ENCODE measurements at regions not wholly inside any gene's neighbourhood (a gene's known extent, or its start where the extent isn't known, plus 50 kb on each side); places are given as distances from the start of the nearest gene placed in this dataset.
"Not testable (repeated sequence)": the region's sequence is repeated elsewhere in the genome, so short reads cannot be mapped to it uniquely, and the experiment has no call there.

GRCh38 chr7:120021085-120021484, 251.9 kb upstream of the KCND2 start:
- DNase-seq (ENCODE audit: low spot score) = no peak

DNA sequence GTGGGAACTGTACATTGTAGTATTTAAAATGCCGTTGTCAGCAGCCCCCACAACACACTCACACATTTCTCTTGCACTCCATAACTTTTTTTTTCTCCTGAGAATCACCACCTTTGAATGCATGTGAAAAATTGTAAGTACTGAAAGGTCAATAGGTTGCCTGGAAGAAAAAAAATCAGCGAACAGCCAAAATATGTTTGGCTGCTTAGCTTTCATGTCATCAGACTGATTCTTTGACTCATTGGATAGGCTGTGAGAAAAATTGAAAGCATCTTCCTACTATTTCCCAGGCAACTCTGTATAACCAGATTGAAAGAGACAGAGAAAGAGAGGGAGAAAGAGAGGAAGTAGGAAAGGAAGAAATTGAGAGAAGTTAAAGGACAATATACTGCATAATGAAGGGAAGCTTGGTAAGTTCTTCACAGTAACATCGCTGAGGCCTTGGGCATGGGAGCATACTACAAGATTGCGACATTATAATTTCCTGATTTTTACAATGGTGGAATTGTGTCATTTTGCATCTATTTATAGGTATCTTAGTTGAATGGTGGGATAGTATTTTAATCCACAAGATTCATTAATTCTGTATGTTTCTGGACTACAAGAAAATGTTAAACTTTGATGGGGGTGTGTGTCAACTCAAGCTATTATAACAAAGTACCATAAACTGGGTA, 249.3 kb upstream of the KCND2 start:
- DNase-seq (ENCODE audit: low spot score) = no peak

- DNase-seq (ENCODE audit: low spot score) = no peak
Observed at GRCh38 chr7:120028636-120029035, 244.3 kb upstream of the KCND2 start.

DNA sequence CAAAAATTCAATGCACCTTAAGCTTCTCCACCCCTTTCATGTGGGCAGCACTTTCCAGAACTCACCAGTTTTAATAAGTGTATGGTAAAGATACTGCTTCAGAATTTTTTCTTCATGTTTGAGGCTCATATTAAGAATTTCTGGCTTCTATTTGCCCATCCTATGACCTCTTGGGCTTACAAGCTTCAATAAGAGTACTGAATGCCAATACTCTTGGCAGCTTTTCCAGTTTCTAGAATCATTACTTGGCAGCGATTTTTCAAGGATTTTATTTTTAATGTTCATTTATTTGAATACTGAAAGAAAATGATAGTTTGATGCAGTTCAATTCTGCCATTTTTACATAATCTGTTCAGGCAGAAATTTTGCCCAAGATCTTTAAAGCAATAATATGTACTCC, 242.1 kb upstream of the KCND2 start:
- no peak for DNase-seq (ENCODE audit: low spot score)

DNA sequence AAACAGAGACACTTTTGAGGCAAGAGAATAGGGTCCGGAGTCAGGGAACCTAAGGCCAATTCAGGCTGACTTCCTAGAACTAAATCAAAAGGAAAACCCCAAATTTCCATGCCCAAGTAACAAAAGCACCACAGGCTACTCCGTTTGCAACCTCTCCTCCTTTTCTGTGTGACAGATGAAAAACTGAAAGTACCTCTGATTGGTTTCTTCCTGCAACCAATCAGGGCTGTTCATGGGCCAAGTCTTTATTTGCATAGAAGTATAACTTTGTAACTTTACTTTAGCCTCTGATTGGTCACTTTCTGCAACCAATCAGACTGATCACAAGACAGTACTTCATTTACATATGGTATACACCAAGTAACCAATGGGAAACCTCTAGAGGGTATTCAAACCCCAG, 239.9 kb upstream of the KCND2 start:
- no peak for DNase-seq (ENCODE audit: low spot score)

DNA sequence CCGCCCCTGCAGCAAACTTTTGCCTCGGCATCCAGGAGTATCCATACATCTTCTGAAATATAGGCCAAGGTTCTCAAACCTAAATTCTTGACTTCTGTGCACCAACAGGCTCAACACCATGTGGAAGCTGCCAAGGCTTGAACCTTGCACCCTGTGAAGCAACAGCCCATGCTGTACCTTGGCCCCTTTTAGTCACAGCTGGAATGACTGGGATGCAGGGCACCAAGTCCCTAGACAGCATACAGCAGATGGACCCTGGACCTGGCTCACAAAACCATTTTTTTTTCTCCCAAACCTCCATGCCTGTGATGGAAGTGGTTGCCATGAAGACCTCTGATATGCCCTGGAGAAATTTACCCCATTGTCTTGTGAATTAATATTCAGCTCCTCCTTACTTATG, 233.8 kb upstream of the KCND2 start:
- no peak for DNase-seq (ENCODE audit: low spot score)

DNA sequence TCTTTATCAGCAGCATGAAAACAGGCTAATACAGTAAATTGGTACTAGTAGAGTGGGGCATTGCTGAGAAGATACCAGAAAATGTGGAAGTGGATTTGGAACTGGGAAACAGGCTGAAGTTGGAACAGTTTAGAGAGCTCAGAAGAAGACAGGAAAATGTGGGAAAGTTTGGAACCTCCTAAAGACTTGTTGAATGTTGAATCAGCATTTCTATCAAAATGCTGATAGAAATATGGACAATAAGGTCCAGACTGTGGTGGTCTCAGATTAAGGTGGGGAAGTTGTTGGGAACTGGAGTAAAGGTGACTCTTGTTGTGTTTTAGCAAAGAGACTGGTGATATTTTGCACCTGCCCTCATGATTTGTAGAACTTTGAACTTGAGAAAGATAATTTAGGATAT, 231.2 kb upstream of the KCND2 start:
- DNase-seq (ENCODE audit: low spot score) = no peak

DNA sequence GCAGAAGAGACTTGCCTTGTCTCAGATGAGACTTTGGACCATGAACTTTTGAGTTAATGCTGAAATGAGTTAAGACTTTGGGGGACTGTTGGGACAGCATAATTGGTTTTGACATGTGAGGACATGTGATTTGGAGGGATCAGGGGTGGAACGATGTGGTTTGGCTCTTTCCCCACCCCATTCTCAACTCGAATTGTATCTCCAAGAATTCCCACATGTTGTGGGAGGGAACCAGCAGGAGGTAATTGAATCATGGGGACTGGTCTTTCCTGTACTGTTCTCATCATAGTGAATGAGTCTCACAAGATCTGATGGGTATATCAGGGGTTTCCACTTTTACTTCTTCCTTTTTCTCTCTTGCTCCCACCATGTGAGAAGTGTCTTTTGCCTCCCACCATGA, 229.7 kb upstream of the KCND2 start:
- no peak for DNase-seq (ENCODE audit: low spot score)

DNA sequence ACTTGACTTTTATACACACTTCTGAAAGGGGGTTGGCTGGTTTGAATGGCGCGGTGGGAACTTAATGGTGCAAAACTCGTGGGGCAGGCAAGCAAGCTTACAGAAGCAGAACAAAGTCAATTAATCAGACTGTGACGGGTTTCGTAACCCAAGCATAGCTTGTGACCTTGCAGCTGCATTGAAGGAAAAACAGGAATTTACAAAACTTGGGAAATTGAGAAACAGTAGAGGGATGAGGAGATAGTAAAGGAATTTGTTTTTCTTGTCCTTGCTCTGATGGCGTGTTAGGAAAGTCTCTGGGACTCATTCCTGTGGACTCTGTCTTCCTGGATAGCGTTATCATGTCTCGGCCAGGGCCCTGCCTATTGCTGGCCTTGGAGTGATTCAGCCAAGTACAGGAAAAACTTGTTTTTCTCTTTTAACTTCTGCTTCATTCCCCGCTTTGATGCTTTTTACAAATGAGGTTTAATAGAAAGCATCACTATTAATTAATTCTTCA, 220.0 kb upstream of the KCND2 start:
- DNase-seq (ENCODE audit: low spot score) = no peak

DNA sequence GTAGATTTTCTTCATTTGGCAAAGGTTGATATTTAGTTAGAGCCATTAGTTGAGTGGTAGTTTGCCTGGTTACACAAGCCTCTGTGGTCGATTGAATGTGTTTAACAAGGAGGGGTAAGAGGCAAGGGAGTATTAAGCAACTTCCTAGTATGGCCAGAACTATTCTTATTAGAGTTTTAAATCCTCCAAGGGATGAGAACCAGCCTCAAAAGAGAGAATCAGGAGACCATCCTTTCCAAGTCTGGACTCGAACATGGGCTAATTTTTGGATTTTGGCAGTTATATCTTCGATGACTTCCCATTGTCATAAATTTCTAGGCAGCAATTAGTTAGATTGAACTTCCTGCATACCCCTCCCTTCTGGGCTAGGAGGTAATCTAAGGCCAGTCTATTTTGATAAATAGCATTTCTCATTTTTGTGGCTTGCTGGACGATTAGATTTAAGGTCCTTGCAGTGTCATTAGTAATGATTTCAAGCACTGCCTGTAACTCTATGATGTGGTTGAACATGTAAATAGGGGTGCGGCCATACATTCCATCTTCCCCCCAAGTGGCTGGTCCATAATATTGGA, 219.5 kb upstream of the KCND2 start:
- DNase-seq (ENCODE audit: low spot score) = no peak

DNA sequence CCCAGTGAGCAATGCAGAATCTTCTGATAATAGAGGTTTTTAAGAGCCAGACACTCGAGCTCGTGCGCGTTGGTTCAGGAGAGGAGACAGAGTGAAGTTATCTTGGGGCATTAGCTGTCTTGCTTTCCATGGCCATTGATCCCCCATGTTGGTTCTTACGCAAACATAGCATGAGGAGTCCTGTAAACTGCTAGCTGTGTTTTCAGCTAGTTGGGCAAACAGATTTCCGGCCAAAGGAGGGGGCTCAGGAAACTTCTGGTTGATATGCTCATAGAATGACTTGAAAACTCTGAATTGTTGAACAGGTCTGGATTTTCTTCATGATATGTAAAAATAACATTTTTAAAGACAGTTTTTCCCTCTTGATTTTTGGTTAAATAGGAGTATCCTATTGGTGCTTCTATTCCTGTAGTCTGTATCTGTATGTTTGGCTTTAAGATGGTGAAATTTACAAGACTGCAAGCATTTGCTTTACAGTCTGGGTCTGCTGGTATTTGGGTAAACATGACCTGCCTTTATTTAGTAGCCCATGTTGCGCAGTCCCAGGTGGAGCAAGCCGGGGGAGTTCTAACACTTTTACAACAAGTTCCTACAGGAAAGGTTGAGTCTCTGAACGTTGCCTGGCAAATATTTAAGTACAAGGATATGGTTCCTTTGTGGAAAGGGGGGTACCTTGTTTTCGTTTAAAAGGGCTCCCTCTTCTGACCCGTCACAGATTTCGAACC, 218.4 kb upstream of the KCND2 start:
- no peak for DNase-seq (ENCODE audit: low spot score)

DNA sequence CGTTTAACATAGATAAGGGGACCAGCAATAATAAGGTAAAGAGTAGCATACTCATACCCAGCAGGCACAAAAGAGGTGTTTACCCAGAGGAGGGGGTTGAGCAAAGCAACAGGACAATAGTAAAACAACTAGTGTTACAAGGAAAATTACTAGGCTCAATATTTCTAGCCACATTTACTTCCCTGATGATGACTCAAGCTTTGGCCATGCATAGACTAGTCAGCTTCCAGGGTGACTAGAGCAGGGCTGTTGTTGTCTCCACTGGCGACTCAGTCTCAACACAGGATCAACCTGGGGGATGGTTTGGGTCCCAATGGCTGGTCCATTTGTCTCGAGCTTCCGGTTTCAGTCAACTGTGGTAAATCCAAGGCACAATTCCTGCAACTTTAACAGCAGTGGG, 217.7 kb upstream of the KCND2 start:
- no peak for DNase-seq (ENCODE audit: low spot score)

- no peak for DNase-seq (ENCODE audit: low spot score)
Observed at GRCh38 chr7:120056227-120056626, 216.7 kb upstream of the KCND2 start.

GRCh38 chr7:120059641-120060040, 213.3 kb upstream of the KCND2 start:
- DNase-seq (ENCODE audit: low spot score) = no peak

DNA sequence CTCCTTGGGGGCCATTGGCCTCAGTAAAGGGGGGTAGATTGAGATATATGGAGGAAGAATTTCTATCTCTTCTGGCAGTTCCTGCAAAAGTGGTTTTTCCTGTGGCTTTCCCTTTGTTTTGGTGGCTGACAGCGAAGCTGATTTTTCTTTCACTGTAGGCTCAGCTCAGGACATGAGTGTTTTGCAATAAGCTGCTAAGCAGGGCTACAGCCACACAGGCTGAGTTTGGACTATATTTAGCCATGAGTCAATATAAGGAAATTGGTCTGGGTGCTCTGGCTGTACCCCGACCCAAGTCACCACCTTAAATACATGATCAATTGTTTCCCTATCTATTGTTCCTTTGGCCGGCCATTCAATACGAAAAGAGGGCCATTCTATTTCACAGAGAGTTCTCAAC, 212.7 kb upstream of the KCND2 start:
- no peak for DNase-seq (ENCODE audit: low spot score)

DNA sequence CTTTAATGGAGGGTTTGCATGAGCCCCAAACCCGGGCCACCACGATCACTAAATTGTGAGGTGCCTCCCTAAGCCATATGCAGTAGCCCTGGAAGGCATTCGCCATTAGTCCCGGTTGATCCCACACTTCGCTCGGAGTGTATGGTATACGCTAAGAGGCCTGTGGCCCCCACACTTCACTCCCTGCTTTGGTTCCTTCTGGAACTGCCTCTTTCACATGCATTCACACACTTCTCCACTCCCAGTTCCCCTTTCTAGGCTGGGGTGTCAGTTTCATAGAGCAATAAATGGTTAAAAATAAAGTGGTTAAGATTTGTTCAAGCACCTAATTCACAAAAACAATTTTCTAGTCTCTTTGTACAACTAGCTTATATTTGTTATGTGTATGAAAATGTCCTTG, 212.1 kb upstream of the KCND2 start:
- DNase-seq (ENCODE audit: low spot score) = no peak

DNA sequence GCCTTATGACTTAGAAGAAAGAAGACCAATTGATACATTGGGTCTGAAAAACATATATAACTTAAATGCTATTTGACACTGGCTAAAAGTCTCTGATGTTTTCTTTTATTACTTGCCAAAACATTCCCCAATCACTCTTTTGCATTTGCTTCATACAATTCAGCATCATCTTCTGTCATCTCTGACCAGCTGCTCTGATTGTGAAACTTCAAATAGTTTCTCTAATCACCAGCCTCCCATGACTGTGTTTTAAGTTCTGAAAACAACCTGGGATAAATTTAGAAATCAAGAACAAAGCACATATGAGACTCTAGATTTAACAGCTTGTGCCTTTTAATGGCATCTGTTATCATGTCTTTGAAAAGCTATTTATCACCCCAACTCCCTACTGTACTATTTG, 208.4 kb upstream of the KCND2 start:
- no peak for DNase-seq (ENCODE audit: low spot score)

DNA sequence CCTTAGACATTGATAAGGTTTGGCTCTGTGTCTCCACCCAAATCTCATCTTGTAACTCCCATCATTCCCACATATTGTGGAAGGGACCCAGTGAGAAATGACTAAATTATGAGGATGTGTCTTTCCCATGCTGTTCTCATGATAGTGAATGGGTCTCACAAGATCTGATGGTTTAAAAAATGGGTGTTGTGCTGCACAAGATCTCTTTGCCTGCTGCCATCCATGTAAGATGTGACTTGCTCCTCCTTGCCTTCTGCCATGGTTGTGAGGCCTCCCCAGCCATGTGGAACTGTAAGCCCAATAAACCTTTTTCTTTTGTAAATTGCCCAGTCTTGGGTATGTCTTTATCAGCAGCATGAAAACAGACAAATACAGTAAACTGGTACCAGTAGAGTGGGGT, 206.1 kb upstream of the KCND2 start:
- not testable (repeated sequence) for DNase-seq (ENCODE audit: low spot score)

DNA sequence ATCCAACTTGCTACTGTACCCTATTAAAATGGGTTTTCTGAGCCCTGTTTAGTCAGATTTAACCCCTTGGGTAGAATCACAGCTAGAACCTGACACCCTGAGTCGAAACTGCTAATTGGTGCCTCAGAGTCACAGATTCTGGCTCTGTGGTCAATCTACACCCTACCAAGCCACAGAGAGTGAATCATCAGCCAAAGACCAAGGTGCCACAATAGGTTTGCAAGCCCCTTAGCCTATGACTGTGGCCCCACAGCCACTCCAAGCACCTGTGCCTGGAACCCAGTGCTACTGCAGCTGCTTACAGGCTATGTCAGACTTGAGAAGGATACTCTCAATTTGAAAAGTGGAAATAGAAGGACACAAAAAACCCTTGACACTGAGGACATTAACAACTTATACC, 202.8 kb upstream of the KCND2 start:
- DNase-seq (ENCODE audit: low spot score) = no peak

GRCh38 chr7:120077777-120078176, 195.2 kb upstream of the KCND2 start:
- DNase-seq (ENCODE audit: low spot score) = no peak

DNA sequence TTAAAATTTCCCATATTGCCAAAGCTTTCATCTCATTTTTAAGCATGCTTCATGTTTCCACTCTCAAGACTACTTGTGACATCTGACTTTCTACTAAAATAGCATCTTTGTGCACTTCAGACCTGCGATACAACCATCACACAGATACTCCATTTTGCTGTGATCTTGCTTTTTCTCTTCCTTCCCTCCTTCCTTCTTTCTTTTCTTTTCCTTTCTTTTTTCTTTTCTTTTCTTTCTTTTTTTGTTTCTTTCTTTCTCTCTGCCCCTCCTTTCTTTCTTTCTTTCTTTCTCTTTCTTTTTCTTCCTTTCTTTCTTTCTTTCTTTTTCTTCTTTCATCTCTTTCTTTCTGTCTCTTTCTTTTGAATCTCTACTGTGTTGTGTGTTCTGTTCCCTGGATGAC, 194.0 kb upstream of the KCND2 start:
- no peak for DNase-seq (ENCODE audit: low spot score)

- DNase-seq (ENCODE audit: low spot score) = no peak
Observed at GRCh38 chr7:120079704-120080103, 193.3 kb upstream of the KCND2 start.

DNA sequence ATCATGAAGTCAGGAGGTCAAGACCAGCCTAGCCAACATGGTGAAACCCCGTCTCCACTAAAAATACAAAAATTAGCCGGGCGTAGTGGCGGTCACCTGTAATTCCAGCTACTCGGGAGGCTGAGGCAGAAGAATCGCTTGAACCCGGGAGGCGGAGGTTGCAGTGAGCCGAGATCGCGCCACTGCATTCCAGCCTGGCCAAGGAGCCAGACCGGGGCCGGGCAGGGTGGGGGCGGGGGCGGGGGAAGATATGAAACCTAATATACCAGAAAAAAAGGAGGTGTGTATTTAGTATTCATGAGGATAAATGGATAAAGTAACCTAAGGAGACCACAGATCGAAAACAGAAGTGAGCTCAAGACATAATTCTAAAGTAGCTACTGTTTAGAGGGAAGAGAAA, 186.5 kb upstream of the KCND2 start:
- not testable (repeated sequence) for DNase-seq (ENCODE audit: low spot score)

GRCh38 chr7:120089968-120090367, 183.0 kb upstream of the KCND2 start:
- DNase-seq (ENCODE audit: low spot score) = no peak

All from activated CD4-positive, alpha-beta T cell treated with anti-CD3 and anti-CD28 coated beads, Interleukin-2, Interleukin-4, amounts not matched to agents 100 ng/mL and 50 ng/mL, durations not matched to agents 16 hours and 8 hours (primary cell).